Prostate gland (tissue), 2 donors: ENCODE measurements at regions not wholly inside any gene's neighbourhood (a gene's known extent, or its start where the extent isn't known, plus 50 kb on each side); places are given as distances from the start of the nearest gene placed in this dataset.

Experiments used
- CTCF ChIP-seq, 4 experiments: fragments of 200-600 bp in 2 of 4; fragments of 450-650 bp in 2 of 4; sonication (generic) in 2 of 4; IDR thresholded peaks; 1 replicate in 3 of 4; 2 replicates in 1 of 4; pipeline ENCODE4 v1.5.1; 2016 to 2019; ENCODE audit warnings: antibody characterized with exemption in 4 of 4, mild to moderate bottlenecking in 2 of 4, moderate library complexity in 2 of 4
- POLR2A ChIP-seq: fragments of 450-650 bp; IDR thresholded peaks from one replicate; pipeline ENCODE4 v1.6.1; 2016; ENCODE audit warnings: antibody characterized with exemption, mild to moderate bottlenecking
- POLR2AphosphoS5 ChIP-seq: sonication (generic); formaldehyde crosslinking; IDR thresholded peaks from one replicate; pipeline ENCODE4 v1.6.1; 2017; ENCODE audit warnings: antibody characterized with exemption

- TF ChIP-seq CTCF (IDR thresholded peaks at IDR 0.05) (no peak), POLR2A (no peak), POLR2AphosphoS5 (no peak)
Observed at GRCh38 chr10:46236546-46236887, 50.3 kb upstream of the ANTXRL start.
